ENCODE measurements at regions not wholly inside any gene's neighbourhood (a gene's known extent, or its start where the extent isn't known, plus 50 kb on each side); places are given as distances from the start of the nearest gene placed in this dataset.

DNA sequence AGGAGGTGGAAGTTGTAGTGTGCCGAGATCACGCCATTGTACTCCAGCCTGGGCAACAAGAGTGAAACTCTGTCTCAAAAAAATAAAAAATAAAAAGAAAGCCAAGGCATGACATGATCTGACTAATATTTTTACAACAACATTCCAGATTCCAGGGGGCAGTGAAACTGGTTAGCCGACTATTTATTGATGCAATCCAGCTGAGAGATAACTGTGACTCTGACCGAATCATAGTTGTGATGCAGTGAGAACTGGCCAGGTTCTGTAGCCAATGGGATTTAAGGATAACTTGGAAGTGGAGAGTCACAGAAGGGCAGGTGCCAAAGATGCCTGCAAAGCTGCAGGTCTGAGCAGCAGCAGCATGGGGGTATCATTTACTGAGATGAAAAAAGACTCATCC is 82.9 kb upstream of the TSHZ2 start:
- Histone ChIP-seq H3K9me3 (ENCODE audit: insufficient read depth, low read length, severe bottlenecking) (no peaks in the 10 kb centered on the region), H3K36me3 (ENCODE audit: insufficient read depth, low read length) (no peaks in the 10 kb centered on the region), H4K20me1 (ENCODE audit: insufficient read depth, low read length) (no peaks in the 10 kb centered on the region), H2AFZ (ENCODE audit: low read depth, low read length) (no peak overlapping the region), H3K4me2 (ENCODE audit: insufficient read depth, low read length) (no peak overlapping the region), H3K79me2 (ENCODE audit: insufficient read depth, low read length) (no peaks in the 10 kb centered on the region), H3K27ac (ENCODE audit: low read length) (no peak overlapping the region), H3K4me1 (ENCODE audit: insufficient read depth, low read length) (no peaks in the 10 kb centered on the region), H3K9ac (ENCODE audit: low read depth, low read length) (no peak overlapping the region), H3K27me3 (ENCODE audit: insufficient read depth, low read length, poor library complexity) (no peaks in the 10 kb centered on the region), H3K4me3 (ENCODE audit: low read depth in 1 of 2, low read length in 2 of 2) (no peak overlapping the region)
- ATAC-seq (ENCODE audit: insufficient read depth, low read depth) (no peak), DNase-seq (no peak)
- TF ChIP-seq, protein P1, sequence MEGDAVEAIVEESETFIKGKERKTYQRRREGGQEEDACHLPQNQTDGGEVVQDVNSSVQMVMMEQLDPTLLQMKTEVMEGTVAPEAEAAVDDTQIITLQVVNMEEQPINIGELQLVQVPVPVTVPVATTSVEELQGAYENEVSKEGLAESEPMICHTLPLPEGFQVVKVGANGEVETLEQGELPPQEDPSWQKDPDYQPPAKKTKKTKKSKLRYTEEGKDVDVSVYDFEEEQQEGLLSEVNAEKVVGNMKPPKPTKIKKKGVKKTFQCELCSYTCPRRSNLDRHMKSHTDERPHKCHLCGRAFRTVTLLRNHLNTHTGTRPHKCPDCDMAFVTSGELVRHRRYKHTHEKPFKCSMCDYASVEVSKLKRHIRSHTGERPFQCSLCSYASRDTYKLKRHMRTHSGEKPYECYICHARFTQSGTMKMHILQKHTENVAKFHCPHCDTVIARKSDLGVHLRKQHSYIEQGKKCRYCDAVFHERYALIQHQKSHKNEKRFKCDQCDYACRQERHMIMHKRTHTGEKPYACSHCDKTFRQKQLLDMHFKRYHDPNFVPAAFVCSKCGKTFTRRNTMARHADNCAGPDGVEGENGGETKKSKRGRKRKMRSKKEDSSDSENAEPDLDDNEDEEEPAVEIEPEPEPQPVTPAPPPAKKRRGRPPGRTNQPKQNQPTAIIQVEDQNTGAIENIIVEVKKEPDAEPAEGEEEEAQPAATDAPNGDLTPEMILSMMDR (IDR thresholded peaks at IDR 0.05; ENCODE audit: borderline replicate concordance, extremely low read depth, low read length, poor library complexity, severe bottlenecking), result no peak
- no peak for TF ChIP-seq EZH2 (IDR thresholded peaks at IDR 0.05; ENCODE audit: borderline replicate concordance, low read depth, low read length, severe bottlenecking)

DNA sequence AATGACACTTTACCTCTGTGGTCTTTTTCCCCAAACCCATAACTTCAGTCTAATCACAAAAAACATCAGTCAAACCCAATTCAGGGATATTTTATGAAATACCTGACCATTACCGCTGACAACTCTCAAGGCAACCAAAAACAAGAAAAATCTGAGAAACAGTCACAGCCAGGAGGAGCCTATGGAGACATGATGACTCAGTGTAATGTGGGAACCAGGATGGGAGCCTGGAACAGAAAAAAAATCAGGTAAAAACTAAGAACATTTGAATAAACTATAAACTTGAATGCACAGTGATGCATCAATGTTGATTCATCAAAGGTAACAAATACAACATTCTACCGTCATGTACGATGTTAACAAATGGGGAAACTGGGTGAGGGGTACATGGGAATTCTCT is 84.1 kb upstream of the TSHZ2 start:
- TF ChIP-seq, protein P1 (IDR thresholded peaks at IDR 0.05; ENCODE audit: borderline replicate concordance, extremely low read depth, low read length, poor library complexity, severe bottlenecking), result no peak
- no peak for TF ChIP-seq EZH2 (IDR thresholded peaks at IDR 0.05; ENCODE audit: borderline replicate concordance, low read depth, low read length, severe bottlenecking)
- H3K27me3 ChIP-seq (ENCODE audit: insufficient read depth, low read length, poor library complexity), result no peaks in the 10 kb centered on the region
- H3K9me3 ChIP-seq (ENCODE audit: insufficient read depth, low read length, severe bottlenecking), result no peaks in the 10 kb centered on the region
- H3K4me2 ChIP-seq (ENCODE audit: insufficient read depth, low read length), result no peak overlapping the region
- H3K36me3 ChIP-seq (ENCODE audit: insufficient read depth, low read length), result no peaks in the 10 kb centered on the region
- no peak overlapping the region for H2AFZ ChIP-seq (ENCODE audit: low read depth, low read length)
- H3K9ac ChIP-seq (ENCODE audit: low read depth, low read length), result no peak overlapping the region
- no peaks in the 10 kb centered on the region for H3K79me2 ChIP-seq (ENCODE audit: insufficient read depth, low read length)
- H4K20me1 ChIP-seq (ENCODE audit: insufficient read depth, low read length), result no peaks in the 10 kb centered on the region
- no peak for ATAC-seq (ENCODE audit: insufficient read depth, low read depth)
- H3K4me1 ChIP-seq (ENCODE audit: insufficient read depth, low read length), result no peaks in the 10 kb centered on the region
- H3K4me3 ChIP-seq (ENCODE audit: low read depth in 1 of 2, low read length in 2 of 2), result no peak overlapping the region
- no peak for DNase-seq
- H3K27ac ChIP-seq (ENCODE audit: low read length), result no peak overlapping the region

DNA sequence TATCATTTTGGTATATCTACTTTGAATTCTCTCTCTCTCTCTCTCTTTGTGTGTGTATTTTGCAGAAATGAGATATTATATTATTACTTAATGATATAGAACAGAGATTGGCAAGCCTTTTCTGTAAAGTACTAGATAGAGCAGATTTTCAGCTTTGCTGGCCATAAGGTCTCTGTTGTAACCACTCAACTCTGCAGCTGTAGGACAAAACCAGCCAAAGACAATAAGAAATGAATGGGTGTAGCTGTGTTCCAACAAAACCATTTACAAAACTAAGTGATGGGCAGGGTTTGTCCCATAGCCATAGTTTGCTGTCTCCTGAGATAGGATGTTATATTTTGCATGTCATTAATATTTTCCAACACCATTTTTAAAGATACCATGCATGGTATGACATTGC is 91.2 kb upstream of the TSHZ2 start:
- DNase-seq (no peak), ATAC-seq (ENCODE audit: insufficient read depth, low read depth) (no peak)
- H3K4me2 ChIP-seq (ENCODE audit: insufficient read depth, low read length), result no peak overlapping the region
- H3K36me3 ChIP-seq (ENCODE audit: insufficient read depth, low read length), result no peaks in the 10 kb centered on the region
- H3K9me3 ChIP-seq (ENCODE audit: insufficient read depth, low read length, severe bottlenecking), result no peaks in the 10 kb centered on the region
- H2AFZ ChIP-seq (ENCODE audit: low read depth, low read length), result no peak overlapping the region
- H3K27ac ChIP-seq (ENCODE audit: low read length), result no peak overlapping the region
- H3K79me2 ChIP-seq (ENCODE audit: insufficient read depth, low read length), result no peaks in the 10 kb centered on the region
- H3K4me1 ChIP-seq (ENCODE audit: insufficient read depth, low read length), result no peaks in the 10 kb centered on the region
- no peaks in the 10 kb centered on the region for H3K27me3 ChIP-seq (ENCODE audit: insufficient read depth, low read length, poor library complexity)
- no peak overlapping the region for H3K9ac ChIP-seq (ENCODE audit: low read depth, low read length)
- no peaks in the 10 kb centered on the region for H4K20me1 ChIP-seq (ENCODE audit: insufficient read depth, low read length)
- TF ChIP-seq, protein P1 (IDR thresholded peaks at IDR 0.05; ENCODE audit: borderline replicate concordance, extremely low read depth, low read length, poor library complexity, severe bottlenecking), result no peak
- TF ChIP-seq EZH2 (IDR thresholded peaks at IDR 0.05; ENCODE audit: borderline replicate concordance, low read depth, low read length, severe bottlenecking), result no peak
- no peak overlapping the region for H3K4me3 ChIP-seq (ENCODE audit: low read depth in 1 of 2, low read length in 2 of 2)

DNA sequence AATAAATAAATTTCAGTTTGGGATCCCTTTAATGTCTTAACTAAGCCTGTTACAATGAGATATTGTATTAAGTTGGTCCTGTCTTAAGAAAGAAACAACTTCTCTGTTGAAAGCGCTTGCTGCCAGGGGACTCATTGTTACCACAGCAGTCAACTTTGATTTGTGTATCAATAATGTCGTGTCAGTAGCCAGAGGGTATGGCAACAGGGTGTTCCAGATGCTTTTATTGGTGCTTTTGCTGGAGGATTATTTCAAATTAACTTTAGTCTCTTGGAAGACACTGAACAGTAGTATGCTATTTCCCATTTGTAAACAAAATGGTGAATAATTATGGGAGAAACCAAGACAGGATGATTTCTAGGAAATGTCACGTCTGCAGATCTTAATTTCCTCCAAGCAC is 91.9 kb upstream of the TSHZ2 start:
- no peak for ATAC-seq (ENCODE audit: insufficient read depth, low read depth)
- no peak overlapping the region for H3K4me2 ChIP-seq (ENCODE audit: insufficient read depth, low read length)
- H3K9me3 ChIP-seq (ENCODE audit: insufficient read depth, low read length, severe bottlenecking), result no peaks in the 10 kb centered on the region
- no peak overlapping the region for H3K27ac ChIP-seq (ENCODE audit: low read length)
- H3K4me3 ChIP-seq (ENCODE audit: low read depth in 1 of 2, low read length in 2 of 2), result no peak overlapping the region
- H3K4me1 ChIP-seq (ENCODE audit: insufficient read depth, low read length), result no peaks in the 10 kb centered on the region
- H3K36me3 ChIP-seq (ENCODE audit: insufficient read depth, low read length), result no peaks in the 10 kb centered on the region
- TF ChIP-seq EZH2 (IDR thresholded peaks at IDR 0.05; ENCODE audit: borderline replicate concordance, low read depth, low read length, severe bottlenecking), result no peak
- TF ChIP-seq, protein P1 (IDR thresholded peaks at IDR 0.05; ENCODE audit: borderline replicate concordance, extremely low read depth, low read length, poor library complexity, severe bottlenecking), result no peak
- H4K20me1 ChIP-seq (ENCODE audit: insufficient read depth, low read length), result no peaks in the 10 kb centered on the region
- no peaks in the 10 kb centered on the region for H3K27me3 ChIP-seq (ENCODE audit: insufficient read depth, low read length, poor library complexity)
- H3K9ac ChIP-seq (ENCODE audit: low read depth, low read length), result no peak overlapping the region
- H2AFZ ChIP-seq (ENCODE audit: low read depth, low read length), result no peak overlapping the region
- no peak for DNase-seq
- no peaks in the 10 kb centered on the region for H3K79me2 ChIP-seq (ENCODE audit: insufficient read depth, low read length)
